Activated naive CD4-positive, alpha-beta T cell treated with anti-CD3 and anti-CD28 coated beads for 36 hours (primary cell): ENCODE measurements at regions not wholly inside any gene's neighbourhood (a gene's known extent, or its start where the extent isn't known, plus 50 kb on each side); places are given as distances from the start of the nearest gene placed in this dataset.

Experiments used
- CTCF ChIA-PET: fragments of 350-600 bp; sonication (Branson Sonifier 250); formaldehyde crosslinking; loops from one replicate; lab custom pipeline; 2021; ENCODE audit warnings: antibody characterized with exemption; lab: Charles Lee
- DNase-seq: peaks from one replicate; pipeline ENCODE4 v3.0.0-alpha.2; 2020
- H3K27ac Mint-ChIP-seq: one replicate; pipeline ENCODE4 v1.8.0; 2021; ENCODE audit warnings: mild to moderate bottlenecking, mixed read lengths
- H3K27me3 Mint-ChIP-seq: one replicate; pipeline ENCODE4 v1.8.0; 2021; ENCODE audit warnings: low read depth, mixed read lengths
- H3K36me3 Mint-ChIP-seq: one replicate; pipeline ENCODE4 v1.8.0; 2021; ENCODE audit warnings: low read depth, mixed read lengths
- H3K4me1 Mint-ChIP-seq: one replicate; pipeline ENCODE4 v1.8.0; 2021; ENCODE audit warnings: low read depth, mixed read lengths
- H3K4me3 Mint-ChIP-seq: one replicate; pipeline ENCODE4 v1.8.0; 2021; ENCODE audit warnings: mild to moderate bottlenecking, moderate library complexity, mixed read lengths
- H3K9me3 Mint-ChIP-seq: one replicate; pipeline ENCODE4 v1.8.0; 2021; ENCODE audit warnings: mixed read lengths
- intact Hi-C: fragments of 100-400 bp; cut with micrococcal nuclease; formaldehyde crosslinking; loops from one replicate; pipeline ENCODE4 v1.15.1; 2023

- intact Hi-C loops, result loop anchor here (10.0 kb wide), 1 partner anchor 287 kb away; no protein-coding TSS in a partner anchor
- no peaks in the 10 kb centered on the region for H3K9me3 Mint-ChIP-seq
- no peak for DNase-seq
- H3K4me1 Mint-ChIP-seq, result no peaks in the 10 kb centered on the region
- H3K36me3 Mint-ChIP-seq, result no peaks in the 10 kb centered on the region
- H3K4me3 Mint-ChIP-seq, result no peak overlapping the region
- CTCF ChIA-PET, result interaction anchor here (0.7 kb wide), 1 partner anchor 9 kb away, joined by 3 read pairs; no protein-coding TSS in a partner anchor
- H3K27me3 Mint-ChIP-seq, result no peaks in the 10 kb centered on the region
- H3K27ac Mint-ChIP-seq, result no peak overlapping the region
Measured at GRCh38 chr4:180951312-180951711, 1291.9 kb upstream of the TENM3 start.

GRCh38 chr4:180953572-180953971 is 1289.6 kb upstream of the TENM3 start:
- intact Hi-C loops, result loop anchor here (10.0 kb wide), 1 partner anchor 289 kb away; no protein-coding TSS in a partner anchor
- H3K9me3 Mint-ChIP-seq, result no peaks in the 10 kb centered on the region
- DNase-seq, result no peak
- no peaks in the 10 kb centered on the region for H3K4me1 Mint-ChIP-seq
- no peaks in the 10 kb centered on the region for H3K27me3 Mint-ChIP-seq
- H3K27ac Mint-ChIP-seq, result no peak overlapping the region
- no peak overlapping the region for H3K4me3 Mint-ChIP-seq
- H3K36me3 Mint-ChIP-seq, result no peaks in the 10 kb centered on the region
- CTCF ChIA-PET, result no interaction called here

- Mint-ChIP-seq H3K4me3 (no peak overlapping the region), H3K4me1 (no peaks in the 10 kb centered on the region), H3K27me3 (no peaks in the 10 kb centered on the region), H3K27ac (no peak overlapping the region), H3K9me3 (no peaks in the 10 kb centered on the region), H3K36me3 (no peaks in the 10 kb centered on the region)
- intact Hi-C loops, result no loop called here
- CTCF ChIA-PET, result interaction anchor here (0.6 kb wide), 1 partner anchor 9 kb away, joined by 3 read pairs; no protein-coding TSS in a partner anchor
- no peak for DNase-seq
Measured at GRCh38 chr4:180960743-180961401, 1282.3 kb upstream of the TENM3 start.

GRCh38 chr4:180962268-180962667 is 1280.9 kb upstream of the TENM3 start:
- intact Hi-C loops, result no loop called here
- Mint-ChIP-seq H3K4me1 (no peaks in the 10 kb centered on the region), H3K36me3 (no peaks in the 10 kb centered on the region), H3K4me3 (no peak overlapping the region), H3K27ac (no peak overlapping the region), H3K9me3 (no peaks in the 10 kb centered on the region), H3K27me3 (no peaks in the 10 kb centered on the region)
- DNase-seq, result no peak
- CTCF ChIA-PET, result no interaction called here

GRCh38 chr4:180966312-180966711 is 1276.9 kb upstream of the TENM3 start:
- intact Hi-C loops, result no loop called here
- H3K27ac Mint-ChIP-seq, result no peak overlapping the region
- H3K4me3 Mint-ChIP-seq, result no peak overlapping the region
- no peaks in the 10 kb centered on the region for H3K27me3 Mint-ChIP-seq
- H3K9me3 Mint-ChIP-seq, result no peaks in the 10 kb centered on the region
- CTCF ChIA-PET, result no interaction called here
- H3K36me3 Mint-ChIP-seq, result no peaks in the 10 kb centered on the region
- no peak for DNase-seq
- no peaks in the 10 kb centered on the region for H3K4me1 Mint-ChIP-seq

- intact Hi-C loops, result no loop called here
- no peaks in the 10 kb centered on the region for H3K27me3 Mint-ChIP-seq
- no peaks in the 10 kb centered on the region for H3K36me3 Mint-ChIP-seq
- CTCF ChIA-PET, result no interaction called here
- no peaks in the 10 kb centered on the region for H3K9me3 Mint-ChIP-seq
- H3K4me3 Mint-ChIP-seq, result no peak overlapping the region
- H3K27ac Mint-ChIP-seq, result no peak overlapping the region
- no peak for DNase-seq
- H3K4me1 Mint-ChIP-seq, result no peaks in the 10 kb centered on the region
Measured at GRCh38 chr4:180967936-180968335, 1275.3 kb upstream of the TENM3 start.

- H3K36me3 Mint-ChIP-seq, result no peaks in the 10 kb centered on the region
- DNase-seq, result no peak
- no peaks in the 10 kb centered on the region for H3K4me1 Mint-ChIP-seq
- intact Hi-C loops, result no loop called here
- no peak overlapping the region for H3K4me3 Mint-ChIP-seq
- H3K27me3 Mint-ChIP-seq, result no peaks in the 10 kb centered on the region
- CTCF ChIA-PET, result no interaction called here
- no peaks in the 10 kb centered on the region for H3K9me3 Mint-ChIP-seq
- no peak overlapping the region for H3K27ac Mint-ChIP-seq
Measured at GRCh38 chr4:180973894-180974293, 1269.3 kb upstream of the TENM3 start.

- Mint-ChIP-seq H3K9me3 (no peaks in the 10 kb centered on the region), H3K4me3 (no peak overlapping the region), H3K27me3 (no peaks in the 10 kb centered on the region), H3K4me1 (no peaks in the 10 kb centered on the region), H3K36me3 (no peaks in the 10 kb centered on the region), H3K27ac (no peak overlapping the region)
- intact Hi-C loops, result no loop called here
- CTCF ChIA-PET, result no interaction called here
- no peak for DNase-seq
Measured at GRCh38 chr4:180990931-180991330, 1252.3 kb upstream of the TENM3 start.

GRCh38 chr4:180993244-180993836 is 1249.9 kb upstream of the TENM3 start:
- intact Hi-C loops, result no loop called here
- Mint-ChIP-seq H3K4me3 (no peak overlapping the region), H3K27me3 (no peaks in the 10 kb centered on the region), H3K9me3 (no peaks in the 10 kb centered on the region), H3K36me3 (no peaks in the 10 kb centered on the region), H3K27ac (no peak overlapping the region), H3K4me1 (no peaks in the 10 kb centered on the region)
- CTCF ChIA-PET, result no interaction called here
- no peak for DNase-seq

- Mint-ChIP-seq H3K27ac (no peak overlapping the region), H3K27me3 (no peaks in the 10 kb centered on the region), H3K9me3 (no peaks in the 10 kb centered on the region), H3K36me3 (no peaks in the 10 kb centered on the region), H3K4me1 (no peaks in the 10 kb centered on the region), H3K4me3 (no peak overlapping the region)
- intact Hi-C loops, result no loop called here
- CTCF ChIA-PET, result interaction anchor here (0.6 kb wide), 1 partner anchor 330 kb away, joined by 3 read pairs; no protein-coding TSS in a partner anchor
- no peak for DNase-seq
Measured at GRCh38 chr4:180994722-180995121, 1248.5 kb upstream of the TENM3 start.

GRCh38 chr4:180999217-180999616 is 1244.0 kb upstream of the TENM3 start:
- CTCF ChIA-PET, result no interaction called here
- intact Hi-C loops, result no loop called here
- H3K27ac Mint-ChIP-seq, result no peak overlapping the region
- DNase-seq, result no peak
- no peaks in the 10 kb centered on the region for H3K27me3 Mint-ChIP-seq
- no peaks in the 10 kb centered on the region for H3K4me1 Mint-ChIP-seq
- peaks cover 7% of the 10 kb centered on the region for H3K9me3 Mint-ChIP-seq
- H3K4me3 Mint-ChIP-seq, result no peak overlapping the region
- no peaks in the 10 kb centered on the region for H3K36me3 Mint-ChIP-seq

GRCh38 chr4:181004056-181004455 is 1239.1 kb upstream of the TENM3 start:
- CTCF ChIA-PET, result no interaction called here
- Mint-ChIP-seq H3K27ac (no peak overlapping the region), H3K9me3 (peaks cover 13% of the 10 kb centered on the region), H3K36me3 (no peaks in the 10 kb centered on the region), H3K4me3 (no peak overlapping the region), H3K27me3 (peaks cover 4% of the 10 kb centered on the region), H3K4me1 (no peaks in the 10 kb centered on the region)
- no peak for DNase-seq
- intact Hi-C loops, result no loop called here
